Posterior vena cava (tissue), 2 donors: ENCODE measurements at regions not wholly inside any gene's neighbourhood (a gene's known extent, or its start where the extent isn't known, plus 50 kb on each side); places are given as distances from the start of the nearest gene placed in this dataset.
A peak's percentile ranks its signal among the peaks of the same experiment; 100 is the strongest.

Experiments
- DNase-seq: peaks from one replicate; pipeline ENCODE4 v3.0.0-alpha.2; 2020; ENCODE audit warnings: low spot score
- intact Hi-C, 2 donors: fragments of 100-400 bp; cut with DNase I; formaldehyde crosslinking; loops; one replicate each; pipeline versions ENCODE4 v1.14.1 to v1.14.2; 2022 to 2023
- donor health status: DM: yes; HTN: yes; CAD: no.
- donor health status: DM: yes; HTN: yes; CAD: no.

DNA sequence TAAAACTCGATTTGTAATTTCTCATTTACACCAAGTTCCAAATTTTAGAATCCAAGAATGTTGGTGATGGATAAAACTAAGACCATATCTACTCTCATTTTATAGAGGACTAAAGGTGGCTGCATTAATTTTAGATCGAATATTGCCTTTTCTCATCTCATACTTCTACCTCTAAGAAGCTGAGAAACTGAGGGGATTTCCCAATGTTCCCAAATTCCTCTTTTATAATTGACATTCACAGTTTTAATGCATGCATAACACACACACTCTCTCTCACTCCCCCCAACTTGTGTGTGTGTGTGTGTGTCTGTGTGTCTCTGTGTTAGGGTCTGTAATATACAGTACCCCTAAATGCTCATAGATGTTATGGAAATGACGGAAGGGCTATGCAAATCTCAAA lies 328.8 kb upstream of the SLC14A2 start:
- intact Hi-C loops = no loop called here
- DNase-seq = no peak

DNA sequence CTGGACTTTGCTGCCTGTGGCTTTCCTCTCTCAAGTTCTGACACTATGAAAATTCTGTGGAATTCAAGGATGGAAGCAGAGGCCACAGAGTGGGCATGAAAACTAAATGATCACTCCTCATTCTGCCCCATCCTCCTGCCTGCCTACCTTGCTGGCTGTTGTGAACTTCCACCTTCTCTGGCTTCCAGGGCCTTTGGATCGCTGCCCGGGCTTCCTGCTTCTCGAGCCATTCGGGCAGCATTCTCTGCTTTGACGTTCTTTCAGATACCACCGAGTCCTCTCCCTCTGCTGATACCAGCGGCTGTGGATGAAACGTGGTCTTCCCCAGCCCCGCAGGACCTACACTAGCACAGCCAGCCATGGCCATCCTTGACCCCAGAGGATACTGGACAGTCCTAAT lies 327.7 kb upstream of the SLC14A2 start:
- intact Hi-C loops = no loop called here
- DNase-seq = no peak

DNA sequence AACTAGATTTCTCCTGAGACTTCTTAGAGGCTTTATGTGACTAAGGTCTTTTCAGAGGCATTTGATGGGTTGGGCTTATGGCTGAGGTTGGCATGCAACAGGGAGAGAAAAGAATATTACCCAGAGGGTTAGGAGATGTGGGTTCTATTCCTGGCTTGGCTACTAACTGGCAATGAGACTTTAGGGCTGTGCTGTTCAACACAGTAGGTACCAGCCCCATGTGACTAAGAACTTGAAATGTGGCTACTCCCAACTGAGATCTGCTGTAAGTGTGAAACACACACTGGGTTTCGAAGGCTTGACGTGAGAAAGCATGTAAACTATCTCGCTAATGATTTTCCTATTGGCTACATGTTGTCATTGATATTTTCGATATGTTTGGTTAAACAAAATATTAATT lies 324.9 kb upstream of the SLC14A2 start:
- DNase-seq = no peak
- intact Hi-C loops = no loop called here

DNA sequence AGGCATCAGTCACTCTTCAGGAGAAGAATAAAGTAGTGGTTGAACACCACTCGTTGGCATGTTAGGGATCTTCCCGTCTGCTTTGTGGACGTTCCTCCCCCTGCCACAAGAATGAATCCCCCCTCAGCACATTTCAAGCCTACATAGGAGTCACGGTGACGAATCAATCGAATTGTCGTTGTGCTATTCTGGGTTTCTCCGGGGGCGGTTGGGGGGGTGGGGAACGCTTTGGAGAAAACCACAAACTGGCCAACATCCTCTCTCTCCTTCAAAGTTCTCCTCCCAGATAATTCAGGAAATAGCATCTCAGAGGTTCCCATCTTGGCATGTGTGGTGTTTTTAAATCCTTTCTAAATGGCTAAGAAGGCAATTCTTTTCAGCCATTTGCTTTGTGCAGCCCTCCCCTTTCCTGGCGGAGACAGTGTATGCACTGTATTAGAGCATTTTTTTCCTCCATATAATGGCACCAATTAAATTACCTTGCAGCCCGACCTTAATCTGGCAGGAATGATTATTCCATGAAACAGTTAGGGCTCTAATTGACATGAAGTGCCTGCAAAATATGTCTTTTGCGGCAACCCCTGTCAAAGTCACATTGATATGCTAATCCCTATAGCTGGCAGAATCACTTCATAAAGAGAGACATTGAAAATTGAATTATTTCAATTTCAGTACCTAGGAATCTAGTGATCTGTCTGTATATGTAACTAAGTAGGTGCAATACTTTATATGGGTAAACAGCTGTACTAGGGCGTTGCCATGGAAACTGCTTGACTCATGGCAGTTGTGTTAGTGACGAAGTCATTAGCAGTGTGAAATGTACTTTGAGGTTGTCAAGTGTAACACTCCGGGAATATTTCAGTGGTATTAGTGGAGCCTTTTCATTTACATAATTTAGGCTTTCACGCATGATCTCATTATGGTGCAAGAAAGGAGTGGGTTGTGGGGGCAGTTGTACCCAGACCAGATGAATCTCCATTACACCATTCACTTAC lies 323.4 kb upstream of the SLC14A2 start:
- intact Hi-C loops = no loop called here

DNA sequence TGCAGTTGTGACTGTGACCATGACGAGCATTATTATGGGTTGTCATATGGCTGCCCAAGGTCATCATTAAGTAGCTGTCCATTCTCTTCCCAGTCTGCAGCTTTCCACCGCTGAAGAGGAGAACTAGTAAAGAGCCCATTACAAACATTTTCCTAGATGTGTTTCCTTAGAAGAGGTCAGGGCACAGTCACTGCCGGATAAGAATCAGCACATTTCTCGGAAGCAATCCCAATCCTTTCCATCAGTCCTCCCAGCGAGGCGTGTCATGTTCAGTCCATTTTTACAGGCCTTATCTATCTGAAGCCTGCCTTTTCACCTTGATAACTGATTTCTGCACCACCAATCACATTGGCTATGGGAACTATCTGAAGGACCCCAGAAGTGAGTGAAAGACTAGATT lies 319.9 kb upstream of the SLC14A2 start:
- no peak for DNase-seq
- intact Hi-C loops = no loop called here

More for the DNA sequence above, 323.4 kb upstream of the SLC14A2 start:
- DNase-seq = no peak

DNA sequence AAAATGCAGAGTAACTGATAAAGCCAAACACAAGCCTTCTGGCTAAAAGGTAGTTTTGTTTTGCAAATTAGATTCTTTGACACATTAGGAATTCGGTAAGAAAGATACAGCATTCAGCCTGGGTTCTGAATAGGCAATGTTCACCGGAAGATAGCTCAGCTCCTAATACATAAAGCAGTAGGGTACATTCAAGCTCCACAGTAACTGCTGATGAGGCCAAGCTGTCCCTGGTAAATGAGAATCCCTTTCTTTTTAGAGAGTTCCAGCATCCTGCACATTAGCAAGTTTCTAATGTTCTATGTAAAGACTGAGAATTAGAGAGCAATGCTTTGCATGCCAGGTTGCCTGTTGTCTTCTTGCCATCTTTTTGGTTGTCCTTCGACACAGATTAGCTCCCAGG lies 316.3 kb upstream of the SLC14A2 start:
- no peak for DNase-seq
- intact Hi-C loops = no loop called here

DNA sequence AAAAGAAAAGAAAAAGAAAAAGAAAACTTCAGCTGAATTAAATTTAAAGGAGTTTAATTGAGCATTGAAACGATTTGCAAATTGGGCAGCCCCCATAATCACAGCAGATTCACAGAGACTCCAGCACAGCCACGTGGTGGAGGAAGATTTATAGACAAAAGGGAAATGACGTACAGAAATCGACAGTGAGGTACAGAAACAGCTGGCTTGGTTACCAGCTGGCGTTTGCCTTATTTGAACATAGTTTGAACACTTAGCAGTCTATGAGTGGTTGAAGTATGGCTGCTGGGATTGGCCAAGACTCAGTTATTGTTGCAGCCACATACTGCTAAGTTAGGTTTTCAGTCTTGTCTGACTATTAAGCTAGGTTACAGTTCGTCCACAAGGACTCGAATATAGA lies 312.2 kb upstream of the SLC14A2 start:
- no peak for DNase-seq
- intact Hi-C loops = no loop called here

DNA sequence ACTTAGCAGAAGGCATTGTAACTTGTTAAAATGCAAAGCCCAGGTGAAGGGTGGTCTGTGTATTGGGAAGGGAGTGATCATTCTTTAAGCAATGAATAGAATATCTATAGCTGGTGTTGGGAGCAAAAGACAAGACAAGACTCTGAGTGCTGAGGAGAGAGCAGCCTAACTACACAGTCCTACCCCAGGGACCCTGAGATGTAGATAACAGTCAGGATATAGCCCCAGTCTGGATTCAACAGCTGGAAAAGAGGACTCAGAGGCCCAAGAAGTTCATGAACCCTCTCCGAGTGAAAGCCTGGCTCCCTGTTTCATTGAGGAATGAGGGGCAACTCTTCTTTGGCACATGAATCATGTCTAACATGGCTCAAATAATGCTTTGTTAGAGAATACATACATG lies 310.7 kb upstream of the SLC14A2 start:
- intact Hi-C loops = no loop called here
- DNase-seq = no peak

DNA sequence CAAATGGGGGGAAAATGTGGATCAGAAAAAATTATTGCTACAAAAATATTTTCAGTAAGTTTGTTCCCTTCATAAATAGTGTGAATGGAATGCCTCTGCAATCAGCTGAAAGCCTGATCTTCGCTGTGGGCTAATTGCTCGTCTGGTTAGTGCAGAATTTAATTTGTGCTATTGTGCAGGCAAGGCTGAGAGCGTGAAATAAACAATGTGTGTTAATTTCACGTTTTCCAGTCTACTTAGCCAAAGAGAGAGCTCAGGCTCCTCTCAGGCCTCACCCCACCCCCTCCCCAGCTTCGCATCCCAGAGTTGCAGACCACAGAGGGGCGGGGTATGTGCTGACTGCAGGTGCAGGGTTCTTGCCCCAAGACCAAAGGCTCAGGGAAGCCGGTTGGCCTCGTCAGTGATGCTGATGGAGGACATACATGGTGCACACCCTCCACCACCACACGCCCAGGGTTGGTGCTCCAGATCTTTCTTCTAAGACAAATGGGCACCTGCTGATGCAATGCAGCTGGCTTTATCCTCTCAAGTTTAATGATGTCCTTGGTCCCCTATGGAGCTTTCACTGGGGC lies 302.6 kb upstream of the SLC14A2 start:
- no peak for DNase-seq
- intact Hi-C loops = no loop called here

DNA sequence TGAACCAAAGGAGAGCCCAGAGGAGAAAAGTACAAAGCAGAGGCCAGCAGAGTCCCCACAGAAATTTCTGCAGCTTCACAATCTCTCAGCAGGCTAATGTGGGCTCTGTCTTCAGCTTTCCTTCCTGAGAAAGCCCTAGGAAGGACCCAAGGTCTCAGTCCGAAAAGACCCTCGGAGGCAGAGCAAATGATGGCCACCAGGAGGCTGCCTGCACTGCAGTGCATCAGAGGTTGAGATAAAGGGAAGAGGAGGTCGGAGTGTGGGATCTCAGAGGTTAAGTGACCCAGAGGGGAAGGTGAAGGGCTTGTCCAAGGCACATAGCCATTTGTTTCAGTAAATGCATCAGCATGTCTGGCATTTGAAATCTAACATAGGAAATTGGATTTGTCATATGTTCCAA lies 299.1 kb upstream of the SLC14A2 start:
- DNase-seq = no peak
- intact Hi-C loops = no loop called here

DNA sequence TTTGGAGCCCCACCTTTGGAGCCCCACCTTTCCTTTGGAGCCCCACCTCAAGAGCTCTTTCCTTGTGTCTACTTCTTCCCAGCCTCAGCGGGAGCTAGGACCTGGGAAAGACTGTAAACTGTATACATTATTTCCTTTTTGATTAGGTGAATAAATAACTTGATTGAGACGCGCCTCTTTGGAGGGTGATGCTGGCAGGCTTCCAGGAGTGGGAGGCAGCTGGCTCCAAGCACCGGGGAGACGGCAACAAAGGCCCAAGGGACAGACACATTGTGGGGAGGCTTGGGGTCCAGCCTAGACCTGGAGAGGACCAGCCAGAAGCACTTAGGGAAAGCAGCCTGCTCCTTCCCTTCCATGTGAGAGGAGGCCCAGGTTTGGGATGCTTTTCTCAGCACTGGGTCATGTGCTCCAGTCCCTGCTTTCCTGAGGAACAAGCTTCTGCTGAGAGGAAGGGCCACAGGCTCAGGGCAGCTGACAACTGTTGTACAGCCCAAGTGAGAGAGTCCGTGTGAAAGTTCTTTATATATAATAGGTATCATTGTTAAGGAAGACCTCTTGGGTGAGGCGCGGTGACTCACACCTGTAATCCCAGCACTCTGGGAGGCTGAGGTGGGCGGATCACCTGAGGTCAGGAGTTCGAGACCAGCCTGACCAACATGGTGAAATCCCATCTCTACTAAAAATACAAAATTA lies 297.2 kb upstream of the SLC14A2 start:
- DNase-seq = no peak
- intact Hi-C loops = no loop called here

DNA sequence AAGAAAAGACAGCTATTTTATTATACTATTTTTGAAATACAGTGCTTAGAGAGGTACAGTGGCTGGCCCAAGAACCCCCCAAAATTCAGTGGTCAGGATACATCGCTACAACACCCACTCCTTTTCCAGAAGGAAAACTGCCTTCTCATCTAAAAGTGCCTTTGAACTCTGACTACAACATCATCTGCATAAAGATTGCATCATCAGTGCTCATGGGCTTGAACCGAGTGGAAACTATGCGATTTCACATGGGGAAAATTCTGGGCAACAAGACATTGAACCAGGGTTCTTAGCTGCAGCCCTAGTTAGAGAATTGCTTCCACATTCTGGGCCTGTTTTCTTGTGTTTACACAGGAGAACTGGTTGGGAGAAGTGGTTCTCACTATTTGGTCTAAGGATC lies 294.6 kb upstream of the SLC14A2 start:
- DNase-seq = no peak
- intact Hi-C loops = no loop called here

DNA sequence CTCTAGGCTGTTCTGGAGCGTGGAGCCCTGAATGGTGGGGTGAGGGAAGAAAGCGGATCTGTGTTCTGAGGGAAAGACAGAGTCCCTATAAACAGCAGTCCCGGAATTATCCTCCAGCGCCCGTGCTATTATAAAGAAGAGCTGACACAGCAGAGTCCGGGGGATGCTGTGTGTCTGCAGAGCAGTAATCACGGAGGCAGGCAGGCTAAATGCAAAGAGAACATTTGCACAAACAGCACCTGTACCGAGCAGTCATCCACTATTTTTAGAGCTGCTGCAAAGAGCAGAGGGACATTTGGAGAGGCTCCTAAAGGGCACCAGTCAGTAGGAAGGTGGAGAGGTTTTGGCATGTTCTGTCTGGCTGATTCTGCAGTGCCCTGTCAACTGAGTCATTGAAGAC lies 293.8 kb upstream of the SLC14A2 start:
- intact Hi-C loops = no loop called here
- no peak for DNase-seq

DNA sequence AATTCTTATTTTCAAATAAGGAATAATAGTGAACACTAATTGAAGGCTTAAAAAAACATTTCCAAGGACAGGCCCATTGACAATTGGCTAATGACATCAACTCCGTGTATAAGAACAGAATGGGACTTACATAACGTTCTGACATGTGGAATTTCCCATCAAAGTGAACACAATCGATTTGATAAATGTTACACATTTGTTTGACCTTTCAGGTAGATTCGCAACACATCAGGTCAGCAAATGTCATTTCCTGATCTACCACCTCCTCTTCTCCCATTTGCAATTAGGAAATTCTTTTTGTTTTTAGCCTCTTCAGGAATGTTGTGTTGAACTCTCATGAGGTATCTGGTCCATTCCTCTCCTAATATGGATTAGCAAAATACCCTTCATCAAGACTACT lies 292.9 kb upstream of the SLC14A2 start:
- no peak for DNase-seq
- intact Hi-C loops = no loop called here

DNA sequence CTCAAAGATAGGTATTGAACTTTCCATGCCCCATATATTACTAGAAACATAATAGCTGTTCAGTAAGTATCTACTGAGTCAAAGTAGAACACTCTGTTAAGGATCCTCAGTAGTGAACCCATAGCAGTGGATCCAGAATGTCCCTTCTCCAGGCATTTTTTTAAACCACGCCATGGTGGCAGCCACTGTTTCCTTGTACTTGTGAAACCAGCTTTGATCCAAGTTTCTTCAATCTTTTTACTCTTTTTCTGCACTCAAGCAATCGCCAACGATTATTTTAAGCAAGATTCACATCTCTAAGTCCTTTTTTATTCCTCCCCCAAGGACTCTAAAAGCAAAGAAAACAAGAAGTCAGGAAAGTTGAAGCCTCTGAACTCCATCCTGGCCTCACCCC lies 291.2 kb upstream of the SLC14A2 start:
- no peak for DNase-seq
- intact Hi-C loops = no loop called here

DNA sequence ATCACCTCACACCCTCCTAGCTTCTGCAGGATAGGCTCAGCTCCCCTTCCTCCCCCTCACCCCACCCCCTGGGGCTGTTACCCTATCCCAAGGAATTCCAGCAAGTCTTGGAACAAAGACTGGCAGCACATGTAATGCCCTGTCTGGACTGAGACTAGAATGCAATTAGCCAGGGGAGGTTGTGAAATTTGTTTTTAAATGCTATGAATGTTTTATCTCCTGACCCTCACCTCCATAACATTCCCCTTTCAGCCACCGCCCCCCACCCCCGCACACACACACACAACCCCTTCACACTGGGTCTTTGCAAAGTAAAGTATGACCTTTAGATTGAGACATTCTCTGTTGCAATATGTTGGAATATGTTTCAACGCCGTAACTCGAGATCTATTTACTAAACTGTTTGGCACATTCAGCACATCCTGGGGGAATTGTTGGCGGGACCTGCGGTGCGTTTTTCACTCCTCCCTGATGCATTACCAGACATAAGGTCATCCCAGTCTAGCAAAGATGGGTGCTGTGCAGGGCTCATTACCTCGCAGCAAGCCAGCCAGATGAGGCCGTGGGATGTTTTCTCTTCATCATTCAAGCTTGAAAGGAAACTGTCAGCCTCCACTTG lies 290.7 kb upstream of the SLC14A2 start:
- intact Hi-C loops = no loop called here
- DNase-seq = peak; percentile 93

DNA sequence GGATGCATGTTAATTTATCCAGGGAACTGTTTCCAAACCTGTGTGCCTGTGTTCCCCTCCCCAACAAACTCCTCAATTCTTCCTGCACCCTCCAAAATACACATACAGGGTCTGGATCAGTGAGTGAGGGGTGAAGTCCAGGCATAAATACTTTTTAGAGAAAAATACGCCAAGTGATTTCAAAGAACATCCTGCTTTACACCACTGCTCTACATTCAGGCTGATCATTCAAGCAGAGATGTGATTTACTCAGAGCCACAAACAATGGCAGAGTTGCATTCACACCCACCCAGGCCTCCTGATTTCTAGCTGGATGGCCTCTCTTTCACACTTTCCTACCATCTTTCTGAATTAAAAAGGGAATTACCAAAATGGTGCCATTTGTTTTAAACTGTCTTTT lies 289.5 kb upstream of the SLC14A2 start:
- intact Hi-C loops = no loop called here

DNA sequence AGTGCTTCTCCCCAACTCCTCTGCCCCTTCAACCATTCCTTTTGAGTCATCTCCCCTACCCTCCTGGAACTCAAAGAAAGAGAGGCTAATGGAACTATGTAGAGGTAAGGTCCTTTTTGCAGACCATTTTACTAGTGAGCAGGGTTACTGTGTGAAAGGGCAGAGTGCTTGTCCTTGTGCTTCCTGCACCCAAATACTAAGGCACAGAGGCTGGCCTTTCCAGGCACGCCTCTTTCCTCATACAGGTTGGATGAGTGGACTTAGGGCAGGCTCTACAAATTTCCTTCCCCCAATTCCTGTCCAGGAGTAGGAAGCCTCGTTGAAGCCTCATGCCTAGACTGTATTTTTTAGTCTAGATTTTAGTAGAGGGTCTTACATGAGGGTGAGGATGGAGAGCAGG lies 288.8 kb upstream of the SLC14A2 start:
- intact Hi-C loops = no loop called here

More for the DNA sequence above, 289.5 kb upstream of the SLC14A2 start:
- DNase-seq = no peak

DNA sequence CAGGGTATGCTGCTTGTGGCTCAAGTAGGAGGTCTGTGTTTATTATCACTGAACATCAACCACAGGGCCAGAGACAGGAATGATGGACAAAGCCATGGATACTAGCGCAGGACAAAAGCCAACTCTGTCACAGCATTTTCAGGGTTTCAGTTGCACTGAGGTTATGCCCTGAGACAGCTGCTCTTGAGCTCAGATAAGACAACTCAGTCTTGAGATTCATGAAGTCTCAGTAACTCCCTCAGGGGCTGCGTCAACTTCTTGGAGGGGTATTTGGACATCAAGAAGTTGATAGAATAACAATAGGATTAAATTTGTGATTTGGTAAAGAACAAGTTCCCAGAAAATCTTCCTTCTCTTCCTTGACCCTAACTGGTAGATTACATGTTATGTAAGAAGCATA lies 287.0 kb upstream of the SLC14A2 start:
- DNase-seq = no peak
- intact Hi-C loops = no loop called here

More for the DNA sequence above, 288.8 kb upstream of the SLC14A2 start:
- no peak for DNase-seq

DNA sequence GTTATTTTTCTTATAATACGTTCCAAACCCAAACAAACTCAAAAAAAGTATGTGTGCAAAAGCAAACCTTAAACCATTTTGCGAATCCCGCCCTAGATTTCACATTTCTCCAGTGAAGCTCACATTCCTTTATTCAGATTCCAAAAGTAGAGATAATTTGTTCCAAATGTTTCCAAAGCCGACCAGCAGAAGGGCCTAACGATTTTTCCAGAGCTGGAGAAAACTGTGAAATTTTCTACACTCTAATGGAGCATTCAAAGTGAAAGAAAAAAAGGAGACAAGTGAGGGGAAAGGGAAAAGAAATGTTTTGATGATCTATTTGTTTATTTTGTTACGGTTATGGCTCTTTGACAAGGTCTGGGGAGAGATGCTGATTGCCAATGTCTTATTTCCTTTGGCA lies 286.5 kb upstream of the SLC14A2 start:
- intact Hi-C loops = no loop called here
- no peak for DNase-seq
